ENCODE measurements at regions not wholly inside any gene's neighbourhood (a gene's known extent, or its start where the extent isn't known, plus 50 kb on each side); places are given as distances from the start of the nearest gene placed in this dataset.

DNA sequence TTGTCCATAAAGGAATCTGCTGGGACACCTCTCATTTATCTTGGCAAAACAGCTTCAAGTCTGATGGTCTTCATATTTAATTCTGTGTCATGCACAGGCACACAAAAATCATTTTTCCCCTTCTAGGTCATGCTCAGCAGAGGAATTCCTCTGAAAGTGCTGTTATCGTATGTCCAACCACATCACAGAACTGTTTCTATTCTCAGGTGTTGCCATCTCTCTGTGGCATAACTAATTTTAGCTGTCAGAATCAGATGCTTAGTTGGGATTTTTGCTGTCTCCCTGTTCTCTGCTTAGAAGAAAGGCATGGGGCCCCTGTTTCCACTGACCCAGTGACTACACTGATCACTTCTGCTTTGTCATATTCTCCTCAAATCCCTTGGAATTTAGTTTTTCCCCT lies 608.0 kb upstream of the EPHA7 start:
- TF ChIP-seq, protein P1, sequence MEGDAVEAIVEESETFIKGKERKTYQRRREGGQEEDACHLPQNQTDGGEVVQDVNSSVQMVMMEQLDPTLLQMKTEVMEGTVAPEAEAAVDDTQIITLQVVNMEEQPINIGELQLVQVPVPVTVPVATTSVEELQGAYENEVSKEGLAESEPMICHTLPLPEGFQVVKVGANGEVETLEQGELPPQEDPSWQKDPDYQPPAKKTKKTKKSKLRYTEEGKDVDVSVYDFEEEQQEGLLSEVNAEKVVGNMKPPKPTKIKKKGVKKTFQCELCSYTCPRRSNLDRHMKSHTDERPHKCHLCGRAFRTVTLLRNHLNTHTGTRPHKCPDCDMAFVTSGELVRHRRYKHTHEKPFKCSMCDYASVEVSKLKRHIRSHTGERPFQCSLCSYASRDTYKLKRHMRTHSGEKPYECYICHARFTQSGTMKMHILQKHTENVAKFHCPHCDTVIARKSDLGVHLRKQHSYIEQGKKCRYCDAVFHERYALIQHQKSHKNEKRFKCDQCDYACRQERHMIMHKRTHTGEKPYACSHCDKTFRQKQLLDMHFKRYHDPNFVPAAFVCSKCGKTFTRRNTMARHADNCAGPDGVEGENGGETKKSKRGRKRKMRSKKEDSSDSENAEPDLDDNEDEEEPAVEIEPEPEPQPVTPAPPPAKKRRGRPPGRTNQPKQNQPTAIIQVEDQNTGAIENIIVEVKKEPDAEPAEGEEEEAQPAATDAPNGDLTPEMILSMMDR (conservative IDR thresholded peaks at IDR 0.05), result no peak
- TF ChIP-seq EZH2 (IDR thresholded peaks at IDR 0.05; ENCODE audit: low read depth), result no peak
